ENCODE measurements at regions not wholly inside any gene's neighbourhood (a gene's known extent, or its start where the extent isn't known, plus 50 kb on each side); places are given as distances from the start of the nearest gene placed in this dataset.

- Histone ChIP-seq H3K4me3 (no peak overlapping the region), H3K27ac (no peak overlapping the region), H3K4me1 (no peaks in the 10 kb centered on the region), H3K36me3 (no peaks in the 10 kb centered on the region), H3K9me3 (no peaks in the 10 kb centered on the region), H3K27me3 (no peaks in the 10 kb centered on the region)
- WGBS, 2 donors, result 55 to 74% methylated on average over 3 of the region's 3 CpGs
- no peak for DNase-seq
- TF ChIP-seq POLR2A (IDR thresholded peaks at IDR 0.05) (no peak), CTCF (IDR thresholded peaks at IDR 0.05) (no peak)
- intact Hi-C loops (cut with DNase I), result no loop called here
Measured at GRCh38 chr16:47877166-47877565, 278.6 kb downstream of the ABCC12 start.

GRCh38 chr16:47876511-47876910 is 279.3 kb downstream of the ABCC12 start:
- TF ChIP-seq POLR2A (IDR thresholded peaks at IDR 0.05) (no peak), CTCF (IDR thresholded peaks at IDR 0.05) (no peak)
- Histone ChIP-seq H3K4me3 (no peak overlapping the region), H3K27me3 (no peaks in the 10 kb centered on the region), H3K9me3 (no peaks in the 10 kb centered on the region), H3K4me1 (no peaks in the 10 kb centered on the region), H3K36me3 (no peaks in the 10 kb centered on the region), H3K27ac (no peak overlapping the region)
- DNase-seq, result no peak
- intact Hi-C loops (cut with DNase I), result no loop called here
- WGBS, 2 donors, result 82 to 86% methylated on average over 7 of the region's 7 CpGs

GRCh38 chr16:47873434-47873833 is 282.4 kb downstream of the ABCC12 start:
- no peaks in the 10 kb centered on the region for H3K9me3 ChIP-seq
- no peak for DNase-seq
- 80 to 85% methylated on average over 5 of the region's 5 CpGs for WGBS, 2 donors
- H3K36me3 ChIP-seq, result no peaks in the 10 kb centered on the region
- no peak overlapping the region for H3K27ac ChIP-seq
- H3K4me3 ChIP-seq, result no peak overlapping the region
- H3K27me3 ChIP-seq, result no peaks in the 10 kb centered on the region
- no peaks in the 10 kb centered on the region for H3K4me1 ChIP-seq
- TF ChIP-seq CTCF (IDR thresholded peaks at IDR 0.05) (no peak), POLR2A (IDR thresholded peaks at IDR 0.05) (no peak)
- intact Hi-C loops (cut with DNase I), result no loop called here

- Histone ChIP-seq H3K4me3 (no peak overlapping the region), H3K27ac (no peak overlapping the region), H3K27me3 (no peaks in the 10 kb centered on the region), H3K4me1 (no peaks in the 10 kb centered on the region), H3K9me3 (no peaks in the 10 kb centered on the region), H3K36me3 (no peaks in the 10 kb centered on the region)
- 66% methylated on average over 3 of the region's 3 CpGs for WGBS, 2 donors
- TF ChIP-seq CTCF (IDR thresholded peaks at IDR 0.05) (no peak), POLR2A (IDR thresholded peaks at IDR 0.05) (no peak)
- no peak for DNase-seq
- intact Hi-C loops (cut with DNase I), result no loop called here
Measured at GRCh38 chr16:47872225-47872624, 283.6 kb downstream of the ABCC12 start.

GRCh38 chr16:47866423-47866822 is 289.4 kb downstream of the ABCC12 start:
- DNase-seq, result no peak
- intact Hi-C loops (cut with DNase I), result no loop called here
- no peak overlapping the region for H3K4me3 ChIP-seq
- peaks cover 0 to 7% (median 0%) of the 10 kb centered on the region in 4 donors for H3K27me3 ChIP-seq
- H3K27ac ChIP-seq, result no peak overlapping the region
- no peaks in the 10 kb centered on the region for H3K4me1 ChIP-seq
- H3K9me3 ChIP-seq, result no peaks in the 10 kb centered on the region
- WGBS, 2 donors, result 10 to 35% methylated on average over 4 of the region's 4 CpGs
- TF ChIP-seq POLR2A (IDR thresholded peaks at IDR 0.05), result no peak
- TF ChIP-seq CTCF (IDR thresholded peaks at IDR 0.05), result no peak
- H3K36me3 ChIP-seq, result no peaks in the 10 kb centered on the region
